GM19238 (cell line): ENCODE measurements at regions not wholly inside any gene's neighbourhood (a gene's known extent, or its start where the extent isn't known, plus 50 kb on each side); places are given as distances from the start of the nearest gene placed in this dataset.
"Not testable (repeated sequence)": the region's sequence is repeated elsewhere in the genome, so short reads cannot be mapped to it uniquely, and the experiment has no call there.

Experiments
- DNase-seq: peaks from one replicate; pipeline ENCODE4 v3.0.0; 2011; ENCODE audit warnings: low spot score; ENCODE audit not compliant: insufficient read length

DNA sequence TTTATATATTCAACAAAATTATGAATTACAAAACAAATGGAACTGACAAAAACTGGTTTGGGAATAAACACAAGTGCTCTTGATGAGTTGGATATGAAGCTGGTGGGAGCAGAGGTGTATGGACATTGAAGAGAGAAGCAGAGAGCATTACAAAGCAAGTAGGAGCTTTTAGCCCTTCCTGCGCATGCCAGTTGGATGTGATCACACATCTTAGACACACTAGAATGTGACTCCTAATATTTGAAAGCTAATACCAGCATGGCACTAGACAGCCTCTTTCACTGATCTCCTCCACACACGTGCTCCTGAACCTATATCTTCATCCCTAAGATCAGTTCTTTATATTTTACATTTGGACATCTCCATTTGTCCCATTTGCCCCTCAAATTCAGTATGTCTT, 298.1 kb downstream of the MTX2 start:
- DNase-seq = no peak

DNA sequence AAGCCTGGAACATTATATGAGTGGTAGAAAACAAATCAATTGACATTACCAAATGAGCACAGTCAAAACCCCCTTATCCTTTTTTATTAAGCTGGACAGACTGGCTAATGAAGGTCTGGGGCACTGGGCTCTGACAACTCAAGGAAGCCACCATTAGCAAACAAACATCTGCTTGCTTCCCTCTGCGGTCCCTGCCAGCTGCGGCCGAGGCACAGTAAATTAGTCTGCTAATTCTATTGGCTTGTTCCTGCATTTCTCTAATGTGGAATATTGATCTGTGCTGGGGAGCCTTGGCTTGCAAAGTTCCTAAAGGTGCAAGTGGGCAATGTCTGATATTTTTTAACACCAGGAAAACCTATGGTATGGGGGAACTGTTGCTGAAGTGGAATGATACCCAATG, 300.3 kb downstream of the MTX2 start:
- no peak for DNase-seq

DNA sequence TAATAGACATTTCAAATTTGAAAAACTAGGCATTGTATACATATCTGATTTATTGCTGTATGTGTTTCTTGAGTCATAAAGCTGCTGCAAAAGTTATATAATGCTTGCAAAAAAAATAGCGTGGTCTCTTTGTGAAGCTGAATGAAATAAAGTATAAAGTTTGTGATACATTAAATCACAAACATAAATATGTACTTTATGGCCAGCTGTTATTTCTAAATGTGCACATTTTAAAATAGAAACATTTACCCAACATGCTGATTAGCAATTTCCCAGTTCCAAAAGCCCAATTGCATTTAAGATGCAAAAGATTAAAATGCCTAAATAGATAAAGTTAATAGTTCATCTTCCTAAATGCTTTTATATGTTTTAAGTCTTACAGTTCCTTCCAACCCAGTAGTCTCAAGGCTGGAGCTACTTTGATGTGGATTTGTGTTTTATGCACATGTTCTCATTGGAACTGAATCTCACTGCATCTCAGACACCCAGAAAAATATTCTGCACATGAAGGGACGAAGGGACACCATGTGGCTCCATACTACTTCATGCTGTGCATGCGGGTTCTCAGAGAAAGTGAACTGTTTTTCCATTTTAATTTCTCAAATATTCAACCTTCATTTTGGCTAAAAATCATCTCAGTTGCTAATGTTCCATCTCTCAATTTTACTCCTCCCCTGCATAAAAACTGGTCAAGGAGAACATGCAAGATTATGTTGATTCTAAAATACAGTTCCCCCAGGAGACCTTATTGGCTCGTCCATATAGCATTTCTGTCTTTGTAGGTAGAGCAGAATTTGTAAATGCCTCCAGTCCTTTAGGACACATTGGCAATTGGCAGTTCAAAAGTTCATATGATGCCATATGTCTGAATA, 304.6 kb downstream of the MTX2 start:
- DNase-seq = no peak

DNA sequence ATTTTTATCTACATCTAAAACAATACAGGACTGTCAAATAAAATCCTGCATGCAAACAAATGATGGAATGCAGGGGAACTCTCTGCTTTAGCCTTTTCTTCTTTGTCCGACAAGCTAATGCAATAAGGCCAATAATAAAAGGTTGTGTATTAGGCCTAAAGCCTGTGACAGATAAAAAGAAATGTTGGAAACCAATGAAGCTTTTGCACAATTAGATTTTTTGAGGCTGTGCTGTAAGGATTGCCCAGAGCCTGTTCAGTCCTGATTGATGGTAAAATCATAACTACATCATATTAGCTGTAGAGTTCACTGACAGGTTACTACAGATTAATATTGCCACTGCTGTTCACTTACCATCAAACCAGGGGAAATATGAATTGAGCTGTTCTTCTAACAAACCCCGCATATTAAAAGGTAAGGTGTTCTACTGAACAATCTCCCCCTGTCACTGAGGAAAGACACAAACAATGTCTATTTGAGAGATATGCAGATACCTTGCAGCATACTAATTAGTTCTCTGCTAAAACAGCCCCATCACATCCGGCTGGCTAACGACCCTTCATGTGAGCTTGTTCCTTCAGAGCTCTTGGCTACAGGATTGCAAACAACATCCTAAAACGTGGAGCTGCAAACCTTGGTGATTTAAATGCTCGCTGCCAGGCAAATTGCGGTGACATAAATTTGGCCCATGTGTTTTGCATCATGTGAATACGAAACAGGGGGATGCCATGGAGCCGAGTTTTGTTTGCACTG, 305.4 kb downstream of the MTX2 start:
- DNase-seq = no peak

DNA sequence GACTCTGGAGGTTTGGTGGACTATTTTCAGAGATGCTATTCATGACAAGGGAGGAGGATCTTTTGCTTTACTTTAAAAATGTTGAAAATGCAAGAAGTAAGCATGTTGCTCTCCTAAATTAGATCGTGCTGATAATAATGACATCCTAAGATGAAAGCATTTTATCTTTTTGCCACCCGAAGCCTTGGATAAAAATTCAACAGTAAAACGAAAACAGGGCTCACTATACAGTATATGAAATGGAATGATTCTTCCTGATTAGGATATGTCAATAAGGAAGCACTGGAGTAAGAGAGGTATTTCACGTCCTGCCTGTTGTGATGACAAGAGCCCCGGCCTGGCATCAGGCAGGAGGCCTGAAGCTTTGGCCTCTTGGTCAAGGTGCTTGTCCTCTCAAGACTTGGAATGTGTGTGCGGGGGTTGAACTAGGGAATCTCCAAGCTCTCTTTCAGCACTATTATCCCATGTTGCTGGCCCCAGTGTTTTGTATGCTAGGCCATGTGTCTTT, 306.0 kb downstream of the MTX2 start:
- DNase-seq = no peak

DNA sequence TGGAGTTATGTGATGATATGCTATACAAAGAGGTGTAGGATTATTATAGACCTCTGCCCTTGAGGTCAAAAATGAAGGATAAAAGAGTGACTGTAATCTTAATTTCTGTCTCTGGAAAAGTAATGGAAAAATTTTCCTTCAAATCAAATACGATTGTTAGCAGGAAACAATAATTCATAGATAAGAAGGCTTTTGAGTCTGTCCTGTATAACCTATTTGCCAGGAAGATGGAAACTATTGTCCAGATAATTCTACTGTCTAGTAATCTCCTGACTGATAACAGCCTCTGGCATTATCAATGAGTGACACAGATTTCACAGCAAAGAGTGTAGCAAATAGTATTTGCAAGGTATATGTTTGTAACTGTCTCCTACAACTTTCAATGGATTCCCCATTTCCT, 307.8 kb downstream of the MTX2 start:
- DNase-seq = no peak

DNA sequence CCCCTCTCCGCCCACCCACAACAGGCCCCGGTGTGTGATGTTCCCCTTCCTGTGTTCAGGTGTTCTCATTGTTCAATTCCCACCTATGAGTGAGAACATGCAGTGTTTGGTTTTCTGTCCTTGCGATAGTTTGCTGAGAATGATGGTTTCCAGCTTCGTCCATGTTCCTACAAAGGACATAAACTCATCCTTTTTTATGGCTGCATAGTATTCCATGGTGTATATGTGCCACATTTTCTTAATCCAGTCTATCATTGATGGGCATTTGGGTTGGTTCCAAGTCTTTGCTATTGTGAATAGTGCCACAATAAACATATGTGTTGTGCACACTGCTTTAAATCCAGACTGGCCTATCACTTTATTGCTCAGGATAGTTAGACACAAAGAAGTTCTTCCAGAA, 309.1 kb downstream of the MTX2 start:
- DNase-seq = not testable (repeated sequence)

DNA sequence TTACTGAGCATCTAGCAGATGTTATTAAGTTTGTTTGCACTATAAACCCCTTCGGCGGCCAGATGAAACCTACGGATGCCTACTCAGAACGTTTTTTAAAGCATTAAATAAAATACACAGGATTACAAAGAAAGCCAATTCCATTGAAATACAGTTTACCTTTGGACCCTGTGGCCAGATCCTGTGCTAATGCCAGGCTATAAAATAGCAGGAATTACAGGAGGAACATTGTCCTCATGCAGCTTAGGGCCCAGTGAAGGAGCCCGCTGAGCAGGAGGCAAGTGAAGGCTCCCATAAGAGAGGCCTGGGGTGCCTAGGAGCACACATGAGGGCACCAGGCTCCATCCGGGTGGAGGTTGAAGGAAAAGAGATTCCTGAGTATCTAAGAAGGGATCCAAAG, 310.4 kb downstream of the MTX2 start:
- DNase-seq = no peak

DNA sequence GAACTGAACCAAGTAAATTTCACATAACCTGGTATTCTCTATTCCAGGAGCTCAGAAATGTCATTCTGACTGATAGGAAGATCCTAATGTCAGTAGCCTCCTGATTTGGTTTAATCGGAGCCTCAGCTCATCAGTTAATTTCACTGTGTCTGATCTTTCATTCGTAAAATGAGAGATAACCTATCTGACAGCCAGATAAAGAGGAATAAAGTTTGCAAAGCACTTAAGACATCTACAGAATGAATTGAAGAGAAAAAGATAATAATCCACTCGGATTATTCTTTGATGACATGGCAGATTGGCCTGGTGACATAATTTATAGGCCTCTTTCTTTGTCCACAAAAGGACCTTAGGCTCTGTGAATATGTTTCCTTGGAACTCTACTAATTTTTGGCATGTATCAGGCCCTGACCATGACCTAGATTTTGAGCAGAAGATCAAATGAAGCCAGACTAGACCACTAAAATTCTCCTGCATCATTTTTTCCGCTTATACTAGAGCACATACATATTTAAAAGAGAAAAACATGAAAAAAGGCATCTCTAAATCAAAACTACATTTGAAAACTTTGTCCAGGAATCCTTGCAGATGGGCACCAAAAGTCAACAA, 312.4 kb downstream of the MTX2 start:
- DNase-seq = no peak

DNA sequence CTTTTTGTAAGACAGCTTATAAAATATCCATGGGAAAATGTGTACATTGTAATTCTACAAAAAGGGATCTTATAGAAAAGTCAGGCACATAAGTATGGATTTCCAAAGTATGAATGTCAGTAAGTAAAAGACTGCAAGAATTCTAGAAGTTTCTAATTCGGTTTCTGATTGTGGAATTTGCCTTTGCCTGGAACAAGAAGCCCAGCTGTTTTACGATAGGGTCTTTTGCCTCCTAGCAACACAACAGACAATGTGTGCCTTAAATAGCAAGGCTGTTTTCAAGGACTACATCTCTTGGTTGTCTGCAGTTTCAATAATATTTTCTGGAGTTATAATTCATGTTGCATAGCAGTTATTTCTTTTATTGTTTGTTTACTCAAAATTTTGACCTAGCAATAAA, 312.9 kb downstream of the MTX2 start:
- no peak for DNase-seq

DNA sequence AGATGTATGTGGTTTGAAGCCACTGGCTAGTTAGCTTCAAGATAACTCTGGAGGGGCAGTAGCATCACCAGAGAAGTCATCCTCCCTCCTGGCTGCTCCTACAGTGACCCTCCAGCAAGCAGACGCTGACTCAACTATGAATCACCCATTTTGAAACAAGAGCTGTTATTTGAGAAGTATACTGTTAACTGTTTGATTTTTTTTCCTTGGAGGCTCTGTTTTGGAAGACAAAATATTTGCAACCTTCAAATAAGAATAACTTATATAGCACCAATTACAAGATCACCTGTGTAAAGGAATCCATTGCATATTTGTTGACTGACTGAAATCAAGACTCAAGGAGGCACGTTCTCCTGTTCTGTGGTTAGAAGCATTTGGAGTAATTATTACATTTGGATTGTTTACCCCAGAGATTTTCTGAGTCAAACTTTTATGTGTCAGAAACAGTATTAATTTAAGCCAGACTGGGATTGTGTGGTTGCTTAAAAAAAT, 313.8 kb downstream of the MTX2 start:
- DNase-seq = no peak

DNA sequence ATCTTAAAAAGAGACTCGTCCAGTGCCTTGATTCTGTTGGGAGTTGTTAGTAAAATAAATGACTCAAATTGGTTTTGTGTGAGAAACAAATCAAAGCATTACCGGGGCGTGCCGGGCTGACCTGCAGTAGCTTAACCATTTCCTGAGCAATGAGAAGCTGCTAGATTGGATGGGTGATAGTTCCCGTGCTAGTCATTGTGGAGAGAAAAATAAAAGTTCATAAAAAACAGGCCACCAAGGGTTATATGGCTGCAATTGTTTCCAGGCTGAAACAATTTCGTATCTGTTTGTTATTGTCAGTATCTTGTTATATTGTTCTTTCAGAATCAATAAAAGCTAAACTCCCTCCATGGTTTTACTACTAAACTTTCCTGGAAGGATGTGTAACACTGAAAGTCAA, 314.4 kb downstream of the MTX2 start:
- DNase-seq = no peak

DNA sequence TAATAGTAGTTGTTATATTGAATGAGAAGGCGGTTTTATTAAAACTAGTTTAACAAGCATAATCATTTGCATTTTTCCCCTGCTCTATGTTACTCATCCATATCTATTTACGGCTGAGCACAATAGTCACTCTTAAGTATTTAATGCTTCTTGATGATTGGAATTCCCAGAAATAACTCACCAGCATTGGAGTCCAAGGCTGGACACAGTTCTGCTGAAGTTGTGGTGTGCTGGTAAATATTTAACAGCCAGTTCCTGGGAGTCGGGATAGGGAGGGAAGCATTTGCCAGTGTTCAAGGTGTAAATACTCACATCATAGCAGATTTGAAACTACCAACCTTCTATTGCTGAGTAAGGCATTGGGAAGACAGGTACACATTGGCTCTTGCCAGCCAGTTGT, 315.1 kb downstream of the MTX2 start:
- DNase-seq = no peak

DNA sequence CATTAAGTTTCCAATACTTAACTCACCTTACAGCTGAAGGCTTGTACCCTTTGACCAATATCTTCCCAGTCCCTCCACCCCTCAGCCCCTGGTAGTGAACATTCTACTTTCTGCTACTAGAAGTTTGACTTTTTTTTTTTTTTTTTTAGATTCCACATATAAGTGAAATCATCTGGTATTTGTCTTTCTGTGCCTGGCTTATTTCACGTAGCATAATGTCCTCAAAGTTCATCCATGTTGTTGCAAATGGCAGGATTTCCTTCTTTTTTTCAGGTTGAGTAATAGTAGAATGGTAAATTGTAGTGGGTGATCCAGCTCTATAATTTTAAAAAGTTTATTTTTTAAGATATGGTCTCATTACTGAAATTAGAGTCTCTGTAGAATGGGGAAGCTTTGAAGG, 316.0 kb downstream of the MTX2 start:
- DNase-seq = no peak

DNA sequence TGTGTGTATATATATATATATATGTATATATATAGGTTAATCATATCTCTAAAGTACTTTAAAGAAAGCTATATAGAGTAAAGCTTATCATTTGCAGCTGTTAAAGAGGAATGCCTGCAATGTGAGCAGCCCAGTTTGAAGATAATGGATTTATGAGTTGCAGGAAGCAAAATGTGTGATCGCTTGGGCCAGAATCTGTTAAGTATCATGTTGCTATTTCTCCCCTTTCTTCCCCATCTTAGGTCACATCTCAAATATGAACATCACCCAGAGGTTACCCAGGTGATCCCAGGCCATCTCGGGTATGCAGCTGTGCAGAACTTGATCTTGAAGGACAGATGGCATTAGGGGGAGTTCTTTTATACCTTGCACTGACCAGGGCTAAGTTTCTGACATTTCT, 316.5 kb downstream of the MTX2 start:
- DNase-seq = no peak

DNA sequence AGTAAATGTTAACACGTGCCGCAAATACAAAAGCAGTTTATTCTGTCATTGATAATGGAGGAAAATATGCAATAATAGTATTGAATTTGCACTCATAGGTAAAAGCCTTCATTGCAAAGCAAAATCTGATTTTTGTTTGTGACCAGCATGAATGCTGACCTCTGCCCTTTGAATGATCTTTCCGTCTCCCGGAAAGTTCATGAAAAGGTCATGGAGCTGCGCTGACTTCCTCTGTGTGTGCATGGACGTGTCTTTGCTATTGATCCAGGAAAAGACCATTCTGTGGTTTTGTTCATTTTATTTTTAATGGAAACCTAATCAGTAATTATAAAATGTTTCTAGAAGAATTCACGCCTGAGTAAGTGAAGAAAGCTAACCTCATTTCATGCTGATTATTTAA, 320.0 kb downstream of the MTX2 start:
- no peak for DNase-seq

DNA sequence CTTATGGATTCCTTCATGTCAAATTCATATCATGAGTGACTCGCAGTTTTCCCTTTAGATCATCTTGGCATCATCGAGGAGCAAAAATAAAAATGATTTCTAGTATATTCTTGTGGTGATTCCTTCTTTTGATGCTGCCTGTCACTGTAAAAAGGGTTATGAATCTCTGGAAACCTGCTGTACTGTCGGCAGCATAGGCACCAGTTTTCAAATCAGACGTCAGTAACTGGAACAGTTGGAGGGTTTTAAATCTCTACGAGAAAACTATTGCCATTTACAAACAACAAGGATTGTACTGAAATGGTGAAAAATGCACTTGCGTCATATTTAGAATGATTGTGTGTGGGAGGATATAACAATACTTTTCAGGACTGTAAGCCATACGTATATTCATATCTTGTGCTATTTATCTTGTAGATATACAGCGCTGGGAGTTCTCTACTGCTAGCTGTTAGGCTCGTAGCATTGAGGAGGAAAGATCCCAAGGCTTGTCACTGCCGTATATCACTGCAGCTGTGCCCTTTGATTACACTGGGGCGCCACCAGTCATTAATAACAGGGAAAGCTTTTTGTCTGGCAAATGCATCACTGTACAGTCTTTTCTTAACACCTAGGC, 320.7 kb downstream of the MTX2 start:
- no peak for DNase-seq

DNA sequence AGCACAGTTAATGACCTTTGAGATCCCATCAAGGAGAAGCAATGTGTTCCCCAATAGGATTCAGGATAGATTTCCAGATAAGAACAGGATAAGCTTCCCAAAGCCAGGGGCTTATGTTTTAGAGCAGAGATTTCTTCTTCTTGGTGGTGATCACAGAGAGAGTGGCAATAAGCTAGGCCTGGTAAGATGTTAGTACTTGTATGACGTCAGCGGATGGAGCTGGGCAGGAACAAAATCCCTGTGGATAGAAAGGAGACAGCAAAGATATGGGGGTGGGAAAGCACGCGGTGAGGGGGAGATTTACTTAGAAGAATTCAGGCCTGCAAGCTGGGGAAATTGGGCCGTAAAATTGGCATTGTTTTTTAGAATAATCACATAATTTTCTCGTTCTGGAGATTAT, 323.0 kb downstream of the MTX2 start:
- DNase-seq = no peak

DNA sequence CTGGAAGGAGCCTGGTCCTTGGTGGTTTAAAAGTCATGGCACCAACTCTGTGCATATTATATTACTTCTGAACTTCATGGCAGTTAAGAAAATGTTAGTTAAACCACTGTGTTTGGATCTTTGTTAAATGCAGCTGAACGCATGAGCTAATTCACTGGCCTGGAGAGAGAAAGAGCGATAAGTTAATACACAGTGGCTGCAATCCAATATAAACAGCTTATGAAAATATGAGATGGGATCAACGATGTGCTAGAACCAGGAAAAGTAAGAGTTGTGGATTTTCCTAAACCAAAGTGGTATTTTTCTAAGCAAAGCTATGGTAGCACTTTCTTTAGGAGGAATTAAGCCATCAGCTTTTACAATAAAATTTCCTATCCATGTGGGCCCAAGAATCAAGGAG, 326.7 kb downstream of the MTX2 start:
- DNase-seq = no peak

DNA sequence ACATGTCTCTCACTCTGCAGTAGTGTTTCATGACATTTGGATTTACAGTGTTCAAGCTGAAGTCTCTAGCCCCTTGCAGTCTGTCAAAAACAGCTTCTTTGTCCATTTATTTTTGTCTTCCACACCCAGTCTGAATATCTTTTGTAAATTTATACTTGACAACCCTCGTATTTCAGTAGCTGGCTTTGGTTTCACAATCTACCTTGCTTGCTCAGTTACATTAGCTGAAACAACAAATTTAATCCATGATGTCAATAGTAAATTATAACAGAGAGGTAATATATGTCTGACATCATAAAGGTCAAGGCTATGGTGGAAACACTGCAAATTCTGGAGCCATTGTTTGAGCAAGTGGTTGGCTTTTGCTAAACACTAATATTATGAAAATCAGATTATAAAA, 328.7 kb downstream of the MTX2 start:
- no peak for DNase-seq

DNA sequence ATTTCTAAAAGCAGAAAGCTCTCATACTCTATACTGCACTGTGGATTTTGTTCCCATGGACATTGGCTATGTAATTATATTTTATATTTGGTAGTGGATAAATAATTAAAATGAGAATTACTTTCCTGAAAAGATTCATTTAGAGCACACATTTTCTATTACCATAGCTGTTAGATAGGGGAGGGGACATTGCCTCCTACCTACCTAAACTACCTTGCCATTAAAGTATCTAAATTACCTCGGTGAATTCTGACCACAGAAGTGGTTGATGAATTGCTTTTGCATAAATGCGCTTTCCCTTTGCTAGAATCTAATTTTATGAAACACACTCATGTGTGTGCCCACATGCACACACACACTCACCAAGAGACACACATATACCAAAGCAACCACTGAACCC, 329.1 kb downstream of the MTX2 start:
- DNase-seq = no peak
